ENCODE measurements at regions not wholly inside any gene's neighbourhood (a gene's known extent, or its start where the extent isn't known, plus 50 kb on each side); places are given as distances from the start of the nearest gene placed in this dataset.

DNA sequence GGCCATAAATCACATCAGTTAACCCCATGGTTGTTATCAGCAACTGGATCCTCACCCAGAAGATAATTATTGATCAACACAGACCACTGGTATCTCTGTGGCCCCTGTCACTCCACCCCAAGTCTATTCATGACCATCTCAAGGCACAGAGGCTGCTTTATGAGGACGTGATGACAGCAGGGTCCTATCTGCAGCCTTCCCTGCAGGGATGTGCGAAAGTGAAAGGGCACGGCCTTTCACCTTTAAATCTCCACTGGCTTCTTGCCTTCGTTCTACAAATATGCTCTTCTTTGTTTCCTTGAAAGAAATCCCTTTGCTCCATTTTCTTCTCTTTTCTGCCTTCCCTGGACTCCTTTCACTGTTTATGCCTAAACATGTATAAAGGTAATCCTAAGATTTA is 170.6 kb upstream of the EDNRA start:
- no peaks in the 10 kb centered on the region for H3K36me3 ChIP-seq
- no peak overlapping the region for H3K4me3 ChIP-seq
- no peaks in the 10 kb centered on the region for H3K9me3 ChIP-seq
- no peaks in the 10 kb centered on the region for H3K27me3 ChIP-seq
- DNase-seq, result no peak
- H3K4me1 ChIP-seq, result no peaks in the 10 kb centered on the region
- intact Hi-C loops (cut with DNase I), result no loop called here
- no peak overlapping the region for H3K27ac ChIP-seq
- TF ChIP-seq, protein P1, sequence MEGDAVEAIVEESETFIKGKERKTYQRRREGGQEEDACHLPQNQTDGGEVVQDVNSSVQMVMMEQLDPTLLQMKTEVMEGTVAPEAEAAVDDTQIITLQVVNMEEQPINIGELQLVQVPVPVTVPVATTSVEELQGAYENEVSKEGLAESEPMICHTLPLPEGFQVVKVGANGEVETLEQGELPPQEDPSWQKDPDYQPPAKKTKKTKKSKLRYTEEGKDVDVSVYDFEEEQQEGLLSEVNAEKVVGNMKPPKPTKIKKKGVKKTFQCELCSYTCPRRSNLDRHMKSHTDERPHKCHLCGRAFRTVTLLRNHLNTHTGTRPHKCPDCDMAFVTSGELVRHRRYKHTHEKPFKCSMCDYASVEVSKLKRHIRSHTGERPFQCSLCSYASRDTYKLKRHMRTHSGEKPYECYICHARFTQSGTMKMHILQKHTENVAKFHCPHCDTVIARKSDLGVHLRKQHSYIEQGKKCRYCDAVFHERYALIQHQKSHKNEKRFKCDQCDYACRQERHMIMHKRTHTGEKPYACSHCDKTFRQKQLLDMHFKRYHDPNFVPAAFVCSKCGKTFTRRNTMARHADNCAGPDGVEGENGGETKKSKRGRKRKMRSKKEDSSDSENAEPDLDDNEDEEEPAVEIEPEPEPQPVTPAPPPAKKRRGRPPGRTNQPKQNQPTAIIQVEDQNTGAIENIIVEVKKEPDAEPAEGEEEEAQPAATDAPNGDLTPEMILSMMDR (IDR thresholded peaks at IDR 0.05), result no peak
- H3K9ac ChIP-seq (ENCODE audit: low read depth in 2 of 2, low read length in 2 of 2), result no peak overlapping the region

DNA sequence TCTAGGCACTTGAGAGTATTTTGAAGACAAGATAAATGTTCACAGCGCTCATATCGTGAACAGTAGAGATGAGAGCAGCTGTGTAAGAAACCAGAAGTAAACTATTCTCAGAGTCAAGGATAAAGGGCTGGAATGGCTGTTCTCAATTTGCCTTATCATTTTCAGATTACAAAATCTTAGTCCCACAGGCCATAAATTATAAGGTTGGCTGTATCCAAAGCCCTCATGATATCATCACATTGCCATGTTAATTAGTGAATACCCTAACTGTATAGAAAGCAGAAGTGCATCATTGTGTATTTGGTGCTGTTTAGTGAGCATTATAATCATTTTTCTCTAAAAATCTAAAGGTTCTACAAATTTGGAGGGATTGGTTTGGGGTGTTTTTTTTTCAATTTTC is 168.9 kb upstream of the EDNRA start:
- no peak overlapping the region for H3K9ac ChIP-seq (ENCODE audit: low read depth in 2 of 2, low read length in 2 of 2)
- H3K4me3 ChIP-seq, result no peak overlapping the region
- H3K27ac ChIP-seq, result no peak overlapping the region
- no peaks in the 10 kb centered on the region for H3K36me3 ChIP-seq
- intact Hi-C loops (cut with DNase I), result no loop called here
- no peaks in the 10 kb centered on the region for H3K4me1 ChIP-seq
- no peaks in the 10 kb centered on the region for H3K27me3 ChIP-seq
- no peak for DNase-seq
- TF ChIP-seq, protein P1 (IDR thresholded peaks at IDR 0.05), result no peak
- no peaks in the 10 kb centered on the region for H3K9me3 ChIP-seq

DNA sequence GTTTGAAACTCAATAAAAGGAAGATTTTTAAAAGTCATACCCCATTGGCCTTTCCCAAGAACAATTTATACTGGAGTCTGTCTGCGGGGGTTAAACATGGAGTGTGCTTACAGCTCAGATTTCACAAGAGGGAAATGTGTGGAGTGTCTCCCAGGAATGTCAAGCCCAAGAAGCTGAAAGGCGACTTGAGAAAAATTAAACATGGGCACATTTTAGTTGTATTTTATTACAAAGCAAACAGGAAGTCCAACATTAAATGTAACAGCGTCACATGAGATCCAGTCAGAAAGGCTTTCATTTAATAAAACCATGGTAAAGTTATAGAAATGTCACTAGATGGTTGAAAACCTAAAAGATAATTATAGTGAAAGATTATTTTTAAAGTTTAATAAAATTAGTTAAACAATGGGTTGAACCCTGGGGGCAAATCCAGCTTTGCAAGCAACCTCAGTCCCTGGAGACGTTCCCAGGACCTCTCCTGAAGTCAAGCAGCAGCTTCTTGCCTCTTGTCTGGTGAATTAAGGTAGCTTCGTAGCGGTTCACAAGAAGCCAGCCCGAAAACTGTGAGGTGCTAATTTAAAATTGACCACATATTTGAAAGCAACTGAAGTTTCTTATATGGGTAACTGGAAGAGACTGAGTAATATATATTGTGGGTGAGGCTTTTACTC is 168.4 kb upstream of the EDNRA start:
- Histone ChIP-seq H3K4me1 (no peaks in the 10 kb centered on the region), H3K27me3 (no peaks in the 10 kb centered on the region), H3K36me3 (no peaks in the 10 kb centered on the region), H3K4me3 (no peak overlapping the region), H3K27ac (no peak overlapping the region), H3K9ac (ENCODE audit: low read depth in 2 of 2, low read length in 2 of 2) (no peak overlapping the region), H3K9me3 (no peaks in the 10 kb centered on the region)
- intact Hi-C loops (cut with DNase I), result no loop called here
- DNase-seq, result no peak
- TF ChIP-seq, protein P1 (IDR thresholded peaks at IDR 0.05), result no peak

DNA sequence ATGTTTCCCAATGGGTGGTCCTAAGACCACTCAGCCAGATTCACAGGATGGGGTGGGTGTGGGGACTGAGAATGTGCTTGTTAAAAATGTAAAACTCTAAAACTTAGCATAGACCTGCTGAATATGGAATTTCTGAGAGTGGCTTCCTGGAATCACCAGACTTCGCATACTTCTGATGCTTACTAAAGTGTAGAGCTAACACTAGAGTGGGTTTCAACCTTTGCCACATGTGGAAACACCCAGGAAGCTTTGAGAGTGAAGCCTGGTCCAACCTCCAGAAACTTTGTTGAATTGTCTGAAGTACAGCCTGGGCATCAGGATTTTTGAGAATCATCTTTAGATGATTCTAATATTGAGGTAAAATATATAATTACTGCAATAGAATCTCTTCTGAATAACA is 167.8 kb upstream of the EDNRA start:
- no peak for DNase-seq
- H3K9me3 ChIP-seq, result no peaks in the 10 kb centered on the region
- no peak overlapping the region for H3K4me3 ChIP-seq
- H3K27ac ChIP-seq, result no peak overlapping the region
- TF ChIP-seq, protein P1 (IDR thresholded peaks at IDR 0.05), result no peak
- no peaks in the 10 kb centered on the region for H3K36me3 ChIP-seq
- no peak overlapping the region for H3K9ac ChIP-seq (ENCODE audit: low read depth in 2 of 2, low read length in 2 of 2)
- H3K27me3 ChIP-seq, result no peaks in the 10 kb centered on the region
- H3K4me1 ChIP-seq, result no peaks in the 10 kb centered on the region
- intact Hi-C loops (cut with DNase I), result no loop called here

DNA sequence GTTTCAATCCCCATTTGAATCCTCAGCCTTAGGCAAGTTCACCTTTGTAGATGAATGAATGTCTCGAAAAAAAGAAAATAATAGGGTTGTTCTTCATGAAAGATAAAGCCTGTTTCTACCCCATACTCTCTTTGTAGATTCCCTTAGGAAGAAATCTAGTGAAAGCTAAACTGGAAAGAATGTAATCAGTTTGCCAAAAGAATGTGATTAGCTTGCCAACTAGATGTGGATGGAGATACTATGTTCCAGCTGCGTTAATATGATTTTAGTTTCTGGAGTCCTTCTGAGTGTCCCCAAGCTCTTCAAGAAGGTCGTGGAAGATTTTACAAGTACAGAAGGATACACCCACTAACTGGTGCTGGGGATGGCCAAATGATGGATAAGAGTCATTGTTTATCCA is 162.3 kb upstream of the EDNRA start:
- Histone ChIP-seq H3K9me3 (no peaks in the 10 kb centered on the region), H3K9ac (ENCODE audit: low read depth in 2 of 2, low read length in 2 of 2) (no peak overlapping the region), H3K27me3 (no peaks in the 10 kb centered on the region), H3K4me1 (no peaks in the 10 kb centered on the region), H3K4me3 (no peak overlapping the region), H3K36me3 (no peaks in the 10 kb centered on the region), H3K27ac (no peak overlapping the region)
- TF ChIP-seq, protein P1 (IDR thresholded peaks at IDR 0.05), result no peak
- intact Hi-C loops (cut with DNase I), result no loop called here
- DNase-seq, result no peak

Measured in colonic mucosa (tissue), 4 donors.